ENCODE measurements at regions not wholly inside any gene's neighbourhood (a gene's known extent, or its start where the extent isn't known, plus 50 kb on each side); places are given as distances from the start of the nearest gene placed in this dataset.

- no peaks in the 10 kb centered on the region for H3F3A ChIP-seq (ENCODE audit: insufficient read depth, low read length, poor library complexity, severe bottlenecking)
- no peaks in the 10 kb centered on the region for H4K20me1 ChIP-seq (ENCODE audit: insufficient read depth)
- H3K4me3 ChIP-seq (ENCODE audit: low read length), result no peak overlapping the region
- no peak overlapping the region for H2AFZ ChIP-seq (ENCODE audit: low read depth, low read length)
- H3K9ac ChIP-seq (ENCODE audit: low read length), result no peak overlapping the region
- H3K27me3 ChIP-seq (ENCODE audit: insufficient read depth, low read depth, low read length), result no peaks in the 10 kb centered on the region
- H3K9me3 ChIP-seq (ENCODE audit: low read length), result no peaks in the 10 kb centered on the region
- TF ChIP-seq SMC3 (conservative IDR thresholded peaks at IDR 0.05; ENCODE audit: poor library complexity), result no peak
- TF ChIP-seq MXI1 (conservative IDR thresholded peaks at IDR 0.05; ENCODE audit: poor library complexity, severe bottlenecking), result no peak
- no peak for TF ChIP-seq TAF1 (IDR thresholded peaks at IDR 0.05; ENCODE audit: low read depth)
- TF ChIP-seq, protein P1, sequence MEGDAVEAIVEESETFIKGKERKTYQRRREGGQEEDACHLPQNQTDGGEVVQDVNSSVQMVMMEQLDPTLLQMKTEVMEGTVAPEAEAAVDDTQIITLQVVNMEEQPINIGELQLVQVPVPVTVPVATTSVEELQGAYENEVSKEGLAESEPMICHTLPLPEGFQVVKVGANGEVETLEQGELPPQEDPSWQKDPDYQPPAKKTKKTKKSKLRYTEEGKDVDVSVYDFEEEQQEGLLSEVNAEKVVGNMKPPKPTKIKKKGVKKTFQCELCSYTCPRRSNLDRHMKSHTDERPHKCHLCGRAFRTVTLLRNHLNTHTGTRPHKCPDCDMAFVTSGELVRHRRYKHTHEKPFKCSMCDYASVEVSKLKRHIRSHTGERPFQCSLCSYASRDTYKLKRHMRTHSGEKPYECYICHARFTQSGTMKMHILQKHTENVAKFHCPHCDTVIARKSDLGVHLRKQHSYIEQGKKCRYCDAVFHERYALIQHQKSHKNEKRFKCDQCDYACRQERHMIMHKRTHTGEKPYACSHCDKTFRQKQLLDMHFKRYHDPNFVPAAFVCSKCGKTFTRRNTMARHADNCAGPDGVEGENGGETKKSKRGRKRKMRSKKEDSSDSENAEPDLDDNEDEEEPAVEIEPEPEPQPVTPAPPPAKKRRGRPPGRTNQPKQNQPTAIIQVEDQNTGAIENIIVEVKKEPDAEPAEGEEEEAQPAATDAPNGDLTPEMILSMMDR (IDR thresholded peaks at IDR 0.05; ENCODE audit: poor library complexity, severe bottlenecking), result no peak
- TF ChIP-seq POLR2AphosphoS5 (IDR thresholded peaks at IDR 0.05), result no peak
- no peak for TF ChIP-seq EP300 (conservative IDR thresholded peaks at IDR 0.05; ENCODE audit: poor library complexity, severe bottlenecking)
- TF ChIP-seq EZH2 (IDR thresholded peaks at IDR 0.05; ENCODE audit: borderline replicate concordance, insufficient read depth, low read length, poor library complexity, severe bottlenecking), result no peak
- TF ChIP-seq REST (IDR thresholded peaks at IDR 0.05; ENCODE audit: borderline replicate concordance), result no peak
- TF ChIP-seq RAD21 (conservative IDR thresholded peaks at IDR 0.05), result no peak
- H3K36me3 ChIP-seq (ENCODE audit: insufficient read depth, low read length), result no peaks in the 10 kb centered on the region
- H3K9me2 ChIP-seq (ENCODE audit: insufficient read depth, low read length), result no peaks in the 10 kb centered on the region
- no peak overlapping the region for H3K27ac ChIP-seq (ENCODE audit: low read length)
- H3K79me2 ChIP-seq (replicated peaks; ENCODE audit: insufficient read depth, low read length), result no peaks in the 10 kb centered on the region
- H3K4me2 ChIP-seq (ENCODE audit: low read length), result no peak overlapping the region
These were observed 481.5 kb upstream of the HSF2 start for GRCh38 chr6:121917834-121918559.

GRCh38 chr6:121920616-121921015 is 478.8 kb upstream of the HSF2 start:
- H2AFZ ChIP-seq (ENCODE audit: low read depth, low read length), result no peak overlapping the region

More at GRCh38 chr6:121920616-121921015, 478.8 kb upstream of the HSF2 start:
- Histone ChIP-seq H3K9me2 (ENCODE audit: insufficient read depth, low read length) (no peaks in the 10 kb centered on the region), H3K27me3 (ENCODE audit: insufficient read depth, low read depth, low read length) (no peaks in the 10 kb centered on the region), H3K27ac (ENCODE audit: low read length) (no peak overlapping the region), H3K36me3 (ENCODE audit: insufficient read depth, low read length) (no peaks in the 10 kb centered on the region), H3K9me3 (ENCODE audit: low read length) (no peaks in the 10 kb centered on the region), H4K20me1 (ENCODE audit: insufficient read depth) (no peaks in the 10 kb centered on the region), H3F3A (ENCODE audit: insufficient read depth, low read length, poor library complexity, severe bottlenecking) (no peaks in the 10 kb centered on the region), H3K4me2 (ENCODE audit: low read length) (no peak overlapping the region), H3K9ac (ENCODE audit: low read length) (no peak overlapping the region), H3K4me3 (ENCODE audit: low read length) (no peak overlapping the region), H3K79me2 (replicated peaks; ENCODE audit: insufficient read depth, low read length) (no peaks in the 10 kb centered on the region)
- TF ChIP-seq TAF1 (IDR thresholded peaks at IDR 0.05; ENCODE audit: low read depth) (no peak), EZH2 (IDR thresholded peaks at IDR 0.05; ENCODE audit: borderline replicate concordance, insufficient read depth, low read length, poor library complexity, severe bottlenecking) (no peak), MXI1 (conservative IDR thresholded peaks at IDR 0.05; ENCODE audit: poor library complexity, severe bottlenecking) (no peak), POLR2AphosphoS5 (IDR thresholded peaks at IDR 0.05) (no peak), REST (IDR thresholded peaks at IDR 0.05; ENCODE audit: borderline replicate concordance) (no peak)
